ENCODE measurements at regions not wholly inside any gene's neighbourhood (a gene's known extent, or its start where the extent isn't known, plus 50 kb on each side); places are given as distances from the start of the nearest gene placed in this dataset.

- in situ Hi-C loops (cut with MboI; ENCODE audit: low sequenced_read_pairs): no loop called here
- Histone ChIP-seq H3K9me1 (ENCODE audit: insufficient read depth, low read length) (no peaks in the 10 kb centered on the region), H3K27me3 (ENCODE audit: control insufficient read depth, insufficient read depth, low read length) (no peaks in the 10 kb centered on the region), H3K23ac (ENCODE audit: low read depth, low read length) (no peak overlapping the region), H3K4me3 (ENCODE audit: insufficient read depth, low read depth, low read length) (no peak overlapping the region), H2AK5ac (ENCODE audit: low read depth, low read length) (no peak overlapping the region), H4K5ac (ENCODE audit: low read depth, low read length) (no peak overlapping the region), H3K79me1 (ENCODE audit: low read depth in 1 of 2, low read length in 2 of 2) (no peaks in the 10 kb centered on the region), H3K4me2 (ENCODE audit: low read depth, low read length) (no peak overlapping the region), H2BK5ac (ENCODE audit: low read depth, low read length, poor library complexity, severe bottlenecking) (no peak overlapping the region), H2BK15ac (ENCODE audit: low read depth, low read length) (no peak overlapping the region), H2AK9ac (replicated peaks; ENCODE audit: low read depth, low read length, poor library complexity) (no peak overlapping the region), H4K20me1 (ENCODE audit: insufficient read depth, low read length) (no peaks in the 10 kb centered on the region), H3K18ac (ENCODE audit: low read depth, low read length) (no peak overlapping the region), H3K4ac (ENCODE audit: low read depth, low read length) (no peak overlapping the region), H3K56ac (ENCODE audit: extremely low read depth, insufficient read depth, low read length) (no peak overlapping the region), H2BK20ac (ENCODE audit: low read depth, low read length) (no peak overlapping the region), H3K4me1 (ENCODE audit: control insufficient read depth, insufficient read depth, low read length) (no peaks in the 10 kb centered on the region), H3K36me3 (ENCODE audit: control insufficient read depth, insufficient read depth, low read length) (no peaks in the 10 kb centered on the region), H2BK120ac (ENCODE audit: low read depth, low read length) (no peak overlapping the region), H3K14ac (replicated peaks; ENCODE audit: low read depth, low read length) (no peak overlapping the region), H2AFZ (replicated peaks; ENCODE audit: low read length, poor library complexity) (no peak overlapping the region), H3K9ac (ENCODE audit: low read depth, low read length) (no peak overlapping the region), H3K9me3 (ENCODE audit: control insufficient read depth, insufficient read depth, low read length) (peaks cover 58% of the 10 kb centered on the region), H3K27ac (ENCODE audit: insufficient read depth, low read length) (no peak overlapping the region), H4K91ac (ENCODE audit: insufficient read depth, low read depth, low read length) (no peak overlapping the region), H4K8ac (ENCODE audit: low read depth in 2 of 2, low read length in 2 of 2) (no peak overlapping the region)
- DNase-seq: no peak
- ChIA-PET CTCF (no interaction called here), POLR2A (ENCODE audit: unreplicated experiment) (no interaction called here)
- TF ChIP-seq USF2 (IDR thresholded peaks at IDR 0.05; ENCODE audit: low read depth, low read length) (no peak), ELK1 (IDR thresholded peaks at IDR 0.05; ENCODE audit: borderline replicate concordance, low read depth, low read length) (no peak), RCOR1 (IDR thresholded peaks at IDR 0.05; ENCODE audit: insufficient replicate concordance, low read length) (no peak), MAZ (IDR thresholded peaks at IDR 0.05; ENCODE audit: borderline replicate concordance, low read depth, low read length) (no peak), MAFK (IDR thresholded peaks at IDR 0.05; ENCODE audit: low read depth, low read length) (no peak), CEBPB (IDR thresholded peaks at IDR 0.05; ENCODE audit: low read depth, low read length) (no peak), FOS (IDR thresholded peaks at IDR 0.05; ENCODE audit: low read depth, low read length) (no peak), RAD21 (IDR thresholded peaks at IDR 0.05; ENCODE audit: low read length) (no peak), CTCF (conservative IDR thresholded peaks at IDR 0.05; ENCODE audit: low read depth, low read length) (no peak), CHD1 (IDR thresholded peaks at IDR 0.05; ENCODE audit: low read depth, low read length) (no peak), MXI1 (IDR thresholded peaks at IDR 0.05; ENCODE audit: borderline replicate concordance, low read depth, low read length) (no peak), POLR2A (IDR thresholded peaks at IDR 0.05; ENCODE audit: low read depth, low read length) (no peak), RFX5 (IDR thresholded peaks at IDR 0.05; ENCODE audit: low read depth, low read length) (no peak), SMC3 (IDR thresholded peaks at IDR 0.05; ENCODE audit: low read depth, low read length) (no peak), BHLHE40 (IDR thresholded peaks at IDR 0.05; ENCODE audit: low read depth, low read length) (no peak), NFE2L2 (IDR thresholded peaks at IDR 0.05; ENCODE audit: low read depth, low read length) (no peak)
- intact Hi-C loops (cut with micrococcal nuclease): no loop called here
- WGBS, 2 experiments (ENCODE audit: extremely low coverage in 2 of 2, insufficient read length in 1 of 2): 81% methylated on average over 4 of the region's 22 CpGs; no CpG with 5 or more reads in 1 of the 2 experiments
- ATAC-seq (ENCODE audit: low read depth): no peak
- dilution Hi-C loops (cut with HindIII; ENCODE audit: low sequenced_read_pairs, unreplicated experiment): no loop called here
- BruUV-seq (replicated peaks): no TSS peak
Measured at GRCh38 chr2:2871480-2872308, 505.9 kb downstream of the EIPR1 start.
